ENCODE measurements at regions not wholly inside any gene's neighbourhood (a gene's known extent, or its start where the extent isn't known, plus 50 kb on each side); places are given as distances from the start of the nearest gene placed in this dataset.
"Not testable (repeated sequence)": the region's sequence is repeated elsewhere in the genome, so short reads cannot be mapped to it uniquely, and the experiment has no call there.

- no peak for TF ChIP-seq CTCF (IDR thresholded peaks at IDR 0.05; ENCODE audit: unreplicated experiment)
- H3K9me3 Mint-ChIP-seq = peaks cover 4% of the 10 kb centered on the region
- H3K27ac Mint-ChIP-seq = no peak overlapping the region
- H3K4me1 Mint-ChIP-seq = no peaks in the 10 kb centered on the region
- H3K4me3 Mint-ChIP-seq = no peak overlapping the region
- no peak for DNase-seq (ENCODE audit: low spot score in 2 of 2, unreplicated experiment in 2 of 2)
- H3K27me3 Mint-ChIP-seq (ENCODE audit: low read depth) = peaks cover 35% of the 10 kb centered on the region
- H3K36me3 Mint-ChIP-seq = no peaks in the 10 kb centered on the region
These were observed 1622.3 kb downstream of the CDH8 start for GRCh38 chr16:60413969-60414368.

- no peaks in the 10 kb centered on the region for H3K9me3 Mint-ChIP-seq
- H3K27me3 Mint-ChIP-seq (ENCODE audit: low read depth) = no peaks in the 10 kb centered on the region
- no peak overlapping the region for H3K27ac Mint-ChIP-seq
- H3K4me1 Mint-ChIP-seq = peaks cover 3% of the 10 kb centered on the region
- no peak for TF ChIP-seq CTCF (IDR thresholded peaks at IDR 0.05; ENCODE audit: unreplicated experiment)
- no peak overlapping the region for H3K4me3 Mint-ChIP-seq
- DNase-seq (ENCODE audit: low spot score in 2 of 2, unreplicated experiment in 2 of 2) = no peak
- no peaks in the 10 kb centered on the region for H3K36me3 Mint-ChIP-seq
These were observed 1628.6 kb downstream of the CDH8 start for GRCh38 chr16:60407606-60408005.

- Mint-ChIP-seq H3K27ac (no peak overlapping the region), H3K9me3 (no peaks in the 10 kb centered on the region), H3K36me3 (no peaks in the 10 kb centered on the region), H3K4me3 (no peak overlapping the region), H3K4me1 (peaks cover 3% of the 10 kb centered on the region), H3K27me3 (ENCODE audit: low read depth) (no peaks in the 10 kb centered on the region)
- no peak for DNase-seq (ENCODE audit: low spot score in 2 of 2, unreplicated experiment in 2 of 2)
- TF ChIP-seq CTCF (IDR thresholded peaks at IDR 0.05; ENCODE audit: unreplicated experiment) = no peak
These were observed 1629.2 kb downstream of the CDH8 start for GRCh38 chr16:60407034-60407433.

- Mint-ChIP-seq H3K9me3 (no peaks in the 10 kb centered on the region), H3K27ac (no peak overlapping the region), H3K4me3 (no peak overlapping the region), H3K27me3 (ENCODE audit: low read depth) (no peaks in the 10 kb centered on the region), H3K36me3 (no peaks in the 10 kb centered on the region), H3K4me1 (peaks cover 3% of the 10 kb centered on the region)
- TF ChIP-seq CTCF (IDR thresholded peaks at IDR 0.05; ENCODE audit: unreplicated experiment) = no peak
- DNase-seq (ENCODE audit: low spot score in 2 of 2, unreplicated experiment in 2 of 2) = no peak
These were observed 1631.0 kb downstream of the CDH8 start for GRCh38 chr16:60405286-60405685.

GRCh38 chr16:60404401-60404800, 1631.8 kb downstream of the CDH8 start:
- H3K4me1 Mint-ChIP-seq = peaks cover 3% of the 10 kb centered on the region
- H3K27me3 Mint-ChIP-seq (ENCODE audit: low read depth) = no peaks in the 10 kb centered on the region
- no peak for DNase-seq (ENCODE audit: low spot score in 2 of 2, unreplicated experiment in 2 of 2)
- H3K27ac Mint-ChIP-seq = no peak overlapping the region
- TF ChIP-seq CTCF (IDR thresholded peaks at IDR 0.05; ENCODE audit: unreplicated experiment) = no peak
- H3K9me3 Mint-ChIP-seq = no peaks in the 10 kb centered on the region
- H3K36me3 Mint-ChIP-seq = no peaks in the 10 kb centered on the region
- no peak overlapping the region for H3K4me3 Mint-ChIP-seq

- not testable (repeated sequence) for H3K27ac Mint-ChIP-seq; H3K27me3 Mint-ChIP-seq (ENCODE audit: low read depth); H3K4me1 Mint-ChIP-seq; DNase-seq (ENCODE audit: low spot score in 2 of 2, unreplicated experiment in 2 of 2); H3K4me3 Mint-ChIP-seq; H3K9me3 Mint-ChIP-seq; H3K36me3 Mint-ChIP-seq
These were observed 1633.3 kb downstream of the CDH8 start for GRCh38 chr16:60402941-60403340.
